ENCODE measurements at regions not wholly inside any gene's neighbourhood (a gene's known extent, or its start where the extent isn't known, plus 50 kb on each side); places are given as distances from the start of the nearest gene placed in this dataset.

DNA sequence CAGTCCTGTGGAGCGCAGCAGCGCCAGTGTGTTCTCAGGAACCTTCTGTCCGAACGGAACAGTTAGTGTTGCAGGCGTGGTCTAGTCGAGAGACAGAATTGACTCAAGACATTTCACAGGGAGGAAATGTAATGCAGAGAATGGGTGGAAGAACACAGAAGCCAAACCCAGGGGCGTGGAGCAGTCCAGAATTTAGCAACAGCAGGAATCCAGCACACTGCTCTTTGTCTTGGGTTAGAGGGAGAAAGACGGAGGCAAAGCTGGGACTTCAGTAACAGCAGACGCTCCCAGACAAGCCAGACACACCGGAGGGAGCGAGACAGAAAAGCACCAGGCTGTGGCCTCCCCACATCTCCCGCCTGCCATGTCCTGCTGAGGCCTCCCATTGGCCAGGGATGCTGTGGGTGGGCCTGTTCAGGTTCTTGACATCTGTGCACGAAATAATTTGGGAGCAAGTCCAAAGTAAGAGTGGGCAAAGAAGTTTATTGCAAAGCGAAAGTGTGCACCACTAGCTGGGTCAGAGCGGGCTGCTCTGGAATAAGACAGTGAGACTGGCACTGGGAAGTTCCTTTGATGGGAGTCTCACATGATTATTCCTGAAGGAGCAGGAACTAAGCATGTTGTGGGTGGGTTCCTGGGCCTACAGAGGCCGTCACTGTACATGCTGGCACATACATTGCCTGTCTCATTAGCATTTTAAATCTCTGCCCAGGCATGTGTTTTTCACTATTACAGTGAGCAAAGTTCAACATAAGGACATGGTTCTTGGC lies 339.3 kb upstream of the SFSWAP start:
- Histone ChIP-seq H3K4me1 (ENCODE audit: control insufficient read depth in 3 of 3, insufficient read depth in 3 of 3, low read length in 3 of 3) (peaks cover 0 to 2% (median 0%) of the 10 kb centered on the region in 3 donors), H3K27ac (ENCODE audit: low read depth, low read length) (no peak overlapping the region)

DNA sequence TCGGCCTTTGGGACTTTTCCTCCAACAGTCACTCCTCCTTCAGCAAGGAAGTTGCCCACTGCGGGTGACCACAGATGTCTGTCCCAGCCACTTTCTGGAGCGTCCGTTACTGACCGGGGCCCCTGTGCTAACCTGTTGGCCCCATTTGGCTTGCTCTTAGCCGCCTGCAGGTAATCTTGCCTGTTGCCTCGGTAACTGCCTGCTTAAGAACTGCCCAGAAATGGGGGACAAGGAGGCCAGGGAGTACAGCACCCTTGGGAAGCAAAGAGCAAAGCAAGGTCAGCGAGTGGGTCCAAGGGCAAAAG lies 338.8 kb upstream of the SFSWAP start:
- H3K4me3 ChIP-seq (ENCODE audit: low read length in 3 of 3), result no peak overlapping the region
- H3K27ac ChIP-seq (ENCODE audit: low read depth, low read length), result no peak overlapping the region

More for the DNA sequence above, 339.3 kb upstream of the SFSWAP start:
- peak overlapping the region in 1 of 3 donors; percentile 13 for H3K4me3 ChIP-seq (ENCODE audit: low read length in 3 of 3)
- peaks cover 0 to 4% (median 0%) of the 10 kb centered on the region in 3 donors for H3K27me3 ChIP-seq (ENCODE audit: control insufficient read depth in 3 of 3, insufficient read depth in 3 of 3, low read length in 3 of 3)
- no peaks in the 10 kb centered on the region for H3K36me3 ChIP-seq (ENCODE audit: control insufficient read depth in 3 of 3, insufficient read depth in 3 of 3, low read length in 3 of 3)
- H3K9ac ChIP-seq (ENCODE audit: low read depth in 1 of 3, low read length in 3 of 3), result no peak overlapping the region
- H3K9me3 ChIP-seq (ENCODE audit: control insufficient read depth in 3 of 3, low read length in 3 of 3), result no peaks in the 10 kb centered on the region

DNA sequence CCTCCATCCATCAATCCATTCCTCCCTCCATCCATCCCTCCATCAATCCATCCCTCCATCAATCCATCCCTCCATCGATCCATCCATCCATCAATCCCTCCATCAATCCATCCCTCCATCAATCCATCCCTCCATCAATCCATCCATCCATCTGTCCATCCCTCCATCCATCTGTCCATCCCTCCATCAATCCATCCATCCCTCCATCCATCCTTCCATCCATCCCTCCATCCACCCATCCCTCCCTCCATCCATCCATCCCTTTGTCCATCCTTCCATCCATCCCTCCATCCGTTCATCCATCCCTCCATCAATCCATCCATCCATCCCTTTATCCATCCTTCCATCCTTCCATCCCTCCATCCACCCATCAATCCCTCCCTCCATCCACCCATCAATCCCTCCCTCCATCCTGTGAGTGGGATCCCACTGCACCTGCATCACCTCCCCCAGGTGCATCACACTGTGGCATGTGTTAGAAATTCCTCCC lies 338.1 kb upstream of the SFSWAP start:
- Histone ChIP-seq H3K9ac (ENCODE audit: low read depth in 1 of 3, low read length in 3 of 3) (no peak overlapping the region), H3K4me1 (ENCODE audit: control insufficient read depth in 3 of 3, insufficient read depth in 3 of 3, low read length in 3 of 3) (peaks cover 0 to 2% (median 0%) of the 10 kb centered on the region in 3 donors), H3K4me3 (ENCODE audit: low read length in 3 of 3) (no peak overlapping the region), H3K27me3 (ENCODE audit: control insufficient read depth in 3 of 3, insufficient read depth in 3 of 3, low read length in 3 of 3) (peaks cover 0 to 6% (median 3%) of the 10 kb centered on the region in 3 donors), H3K27ac (ENCODE audit: low read depth, low read length) (no peak overlapping the region), H3K9me3 (ENCODE audit: control insufficient read depth in 3 of 3, low read length in 3 of 3) (no peaks in the 10 kb centered on the region), H3K36me3 (ENCODE audit: control insufficient read depth in 3 of 3, insufficient read depth in 3 of 3, low read length in 3 of 3) (no peaks in the 10 kb centered on the region)

More for the DNA sequence above, 338.8 kb upstream of the SFSWAP start:
- peaks cover 0 to 2% (median 0%) of the 10 kb centered on the region in 3 donors for H3K4me1 ChIP-seq (ENCODE audit: control insufficient read depth in 3 of 3, insufficient read depth in 3 of 3, low read length in 3 of 3)
- H3K36me3 ChIP-seq (ENCODE audit: control insufficient read depth in 3 of 3, insufficient read depth in 3 of 3, low read length in 3 of 3), result no peaks in the 10 kb centered on the region
- no peak overlapping the region for H3K9ac ChIP-seq (ENCODE audit: low read depth in 1 of 3, low read length in 3 of 3)
- no peaks in the 10 kb centered on the region for H3K9me3 ChIP-seq (ENCODE audit: control insufficient read depth in 3 of 3, low read length in 3 of 3)
- H3K27me3 ChIP-seq (ENCODE audit: control insufficient read depth in 3 of 3, insufficient read depth in 3 of 3, low read length in 3 of 3), result peaks cover 0 to 3% (median 3%) of the 10 kb centered on the region in 3 donors

DNA sequence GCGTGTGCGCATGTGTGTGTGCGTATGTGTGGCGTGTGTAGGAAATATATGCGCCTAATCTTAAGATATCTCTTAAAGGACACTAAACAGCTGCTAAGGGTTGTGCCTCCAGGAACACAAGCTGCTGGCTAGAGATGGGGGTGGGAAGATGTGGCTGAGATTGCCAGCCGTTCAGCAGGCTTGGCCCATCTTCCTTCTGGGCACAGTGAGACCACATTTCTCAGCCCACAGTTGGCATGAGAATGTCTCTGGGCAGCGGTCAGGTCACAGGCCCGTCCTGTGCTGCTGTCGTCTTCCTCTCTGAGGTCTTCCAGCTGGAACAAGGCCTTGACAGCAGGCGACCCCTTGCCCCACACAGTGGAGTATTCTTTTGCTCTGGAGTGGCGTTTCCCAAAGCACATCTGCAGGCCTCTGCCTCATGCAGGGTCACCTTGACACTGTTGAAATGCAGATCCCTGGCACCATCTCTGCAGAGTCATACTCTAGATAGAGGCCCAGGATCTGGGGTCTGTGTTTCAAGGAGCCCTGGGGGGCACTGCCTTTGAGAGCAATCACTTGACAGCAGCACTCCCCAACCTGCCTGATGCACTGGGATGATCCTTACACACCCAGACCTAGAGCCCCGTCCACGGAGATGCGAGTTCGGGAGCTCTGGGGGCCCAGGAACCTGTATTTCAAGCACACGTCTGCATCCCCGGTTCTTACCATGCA lies 335.5 kb upstream of the SFSWAP start:
- Histone ChIP-seq H3K9ac (ENCODE audit: low read depth in 1 of 3, low read length in 3 of 3) (no peak overlapping the region), H3K4me3 (ENCODE audit: low read length in 3 of 3) (no peak overlapping the region), H3K4me1 (ENCODE audit: control insufficient read depth in 3 of 3, insufficient read depth in 3 of 3, low read length in 3 of 3) (peaks cover 0 to 2% (median 0%) of the 10 kb centered on the region in 3 donors), H3K9me3 (ENCODE audit: control insufficient read depth in 3 of 3, low read length in 3 of 3) (no peaks in the 10 kb centered on the region), H3K27ac (ENCODE audit: low read depth, low read length) (no peak overlapping the region), H3K27me3 (ENCODE audit: control insufficient read depth in 3 of 3, insufficient read depth in 3 of 3, low read length in 3 of 3) (peaks cover 7 to 26% (median 22%) of the 10 kb centered on the region in 3 donors), H3K36me3 (ENCODE audit: control insufficient read depth in 3 of 3, insufficient read depth in 3 of 3, low read length in 3 of 3) (no peaks in the 10 kb centered on the region)

DNA sequence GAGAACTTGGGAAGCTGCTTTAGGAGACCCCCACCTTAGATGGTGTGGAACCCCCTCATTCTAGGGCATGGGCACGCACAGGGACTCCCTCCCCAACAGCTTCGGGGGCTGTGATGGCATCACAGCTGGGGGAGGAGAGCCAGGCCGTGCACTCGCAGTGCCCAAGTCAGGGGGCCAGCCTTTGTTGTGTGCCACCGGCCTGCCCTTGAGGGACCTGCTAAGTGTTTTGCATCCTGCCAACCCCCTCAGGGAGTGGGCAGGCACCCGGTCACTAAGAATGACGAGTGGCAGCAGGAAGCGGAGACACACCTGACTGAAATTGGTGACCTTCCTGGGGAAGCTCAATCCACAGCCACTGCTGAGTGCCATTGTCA lies 334.9 kb upstream of the SFSWAP start:
- Histone ChIP-seq H3K27ac (ENCODE audit: low read depth, low read length) (no peak overlapping the region), H3K27me3 (ENCODE audit: control insufficient read depth in 3 of 3, insufficient read depth in 3 of 3, low read length in 3 of 3) (peaks cover 7 to 31% (median 23%) of the 10 kb centered on the region in 3 donors), H3K4me3 (ENCODE audit: low read length in 3 of 3) (no peak overlapping the region), H3K36me3 (ENCODE audit: control insufficient read depth in 3 of 3, insufficient read depth in 3 of 3, low read length in 3 of 3) (no peaks in the 10 kb centered on the region), H3K9me3 (ENCODE audit: control insufficient read depth in 3 of 3, low read length in 3 of 3) (no peaks in the 10 kb centered on the region), H3K4me1 (ENCODE audit: control insufficient read depth in 3 of 3, insufficient read depth in 3 of 3, low read length in 3 of 3) (peaks cover 0 to 2% (median 0%) of the 10 kb centered on the region in 3 donors), H3K9ac (ENCODE audit: low read depth in 1 of 3, low read length in 3 of 3) (no peak overlapping the region)

DNA sequence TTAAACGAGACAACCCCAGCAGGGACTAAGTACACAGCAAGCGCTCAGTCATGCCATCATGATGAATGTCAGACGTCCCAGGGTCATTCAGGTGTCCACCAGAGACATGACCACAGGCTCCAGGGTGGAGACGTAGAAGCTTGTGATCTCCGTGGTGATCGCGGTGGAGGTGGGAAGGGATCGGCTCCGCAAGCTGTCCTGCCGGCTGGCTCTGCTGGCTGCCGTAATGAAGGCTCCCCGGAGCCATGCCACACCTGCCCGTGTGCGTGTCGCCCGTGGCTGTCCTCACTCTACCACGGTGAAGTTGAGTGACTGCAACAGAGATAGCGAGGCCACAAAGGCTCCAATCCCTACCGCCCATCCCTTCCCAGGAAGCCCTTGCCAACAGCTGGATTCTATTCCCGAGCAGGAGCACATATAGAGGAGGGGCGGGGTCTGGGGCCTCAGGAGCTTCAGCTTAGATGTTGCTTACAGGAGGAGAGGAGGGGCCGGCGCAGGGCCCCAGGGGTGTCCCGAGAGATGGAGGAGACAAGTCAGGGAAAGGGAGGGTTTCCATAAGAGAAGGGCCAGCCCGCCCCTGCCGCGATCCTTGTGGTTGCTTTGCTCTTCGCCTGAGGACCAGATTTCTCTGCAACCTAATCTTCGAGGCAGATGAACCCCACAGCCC lies 332.6 kb upstream of the SFSWAP start:
- Histone ChIP-seq H3K9ac (ENCODE audit: low read depth in 1 of 3, low read length in 3 of 3) (no peak overlapping the region), H3K27ac (ENCODE audit: low read depth, low read length) (no peak overlapping the region), H3K4me1 (ENCODE audit: control insufficient read depth in 3 of 3, insufficient read depth in 3 of 3, low read length in 3 of 3) (no peaks in the 10 kb centered on the region), H3K36me3 (ENCODE audit: control insufficient read depth in 3 of 3, insufficient read depth in 3 of 3, low read length in 3 of 3) (no peaks in the 10 kb centered on the region), H3K27me3 (ENCODE audit: control insufficient read depth in 3 of 3, insufficient read depth in 3 of 3, low read length in 3 of 3) (peaks cover 7 to 42% (median 34%) of the 10 kb centered on the region in 3 donors), H3K9me3 (ENCODE audit: control insufficient read depth in 3 of 3, low read length in 3 of 3) (no peaks in the 10 kb centered on the region), H3K4me3 (ENCODE audit: low read length in 3 of 3) (no peak overlapping the region)

DNA sequence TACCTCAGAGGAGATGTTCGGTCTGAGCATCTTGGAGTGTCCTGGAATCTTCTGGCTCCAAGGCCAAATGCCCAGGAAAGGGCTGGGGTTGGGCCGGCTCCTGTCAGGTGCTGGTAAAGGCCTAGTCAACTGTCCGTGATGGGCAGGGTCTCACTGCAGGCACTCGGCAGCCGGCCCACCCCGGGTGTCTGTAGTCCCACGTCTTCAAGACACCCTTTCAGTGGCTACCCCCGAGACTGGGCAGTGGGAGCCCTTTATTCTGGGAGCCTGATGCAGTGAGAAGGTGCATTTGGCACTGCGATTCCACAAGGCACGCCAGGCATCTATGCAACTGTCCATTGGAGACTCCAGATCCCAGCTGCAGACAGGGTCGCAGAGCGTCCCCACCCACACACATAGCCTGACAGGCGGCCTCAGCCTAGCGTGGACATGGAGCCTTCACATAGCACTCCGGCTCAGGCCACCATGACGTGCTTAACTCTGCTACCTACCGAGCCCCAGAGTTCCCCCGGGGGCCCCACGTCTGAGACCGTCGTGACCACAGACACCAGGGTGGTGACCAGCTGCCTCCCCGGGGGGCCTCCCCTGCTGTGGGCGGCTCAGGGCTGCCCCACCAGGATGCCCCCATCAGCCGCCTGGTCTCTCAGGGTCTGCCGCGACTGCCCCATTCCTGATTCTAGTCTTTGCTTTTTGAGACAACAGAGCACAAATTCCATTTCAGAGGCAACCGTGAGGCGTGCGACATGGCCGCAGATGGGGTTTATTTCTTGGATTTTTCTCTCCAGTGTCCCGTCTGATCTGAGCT lies 331.8 kb upstream of the SFSWAP start:
- H3K27me3 ChIP-seq (ENCODE audit: control insufficient read depth in 3 of 3, insufficient read depth in 3 of 3, low read length in 3 of 3), result peaks cover 7 to 46% (median 41%) of the 10 kb centered on the region in 3 donors
- H3K4me3 ChIP-seq (ENCODE audit: low read length in 3 of 3), result no peak overlapping the region
- no peak overlapping the region for H3K27ac ChIP-seq (ENCODE audit: low read depth, low read length)
- H3K36me3 ChIP-seq (ENCODE audit: control insufficient read depth in 3 of 3, insufficient read depth in 3 of 3, low read length in 3 of 3), result no peaks in the 10 kb centered on the region
- H3K4me1 ChIP-seq (ENCODE audit: control insufficient read depth in 3 of 3, insufficient read depth in 3 of 3, low read length in 3 of 3), result no peaks in the 10 kb centered on the region
- no peaks in the 10 kb centered on the region for H3K9me3 ChIP-seq (ENCODE audit: control insufficient read depth in 3 of 3, low read length in 3 of 3)
- H3K9ac ChIP-seq (ENCODE audit: low read depth in 1 of 3, low read length in 3 of 3), result no peak overlapping the region

DNA sequence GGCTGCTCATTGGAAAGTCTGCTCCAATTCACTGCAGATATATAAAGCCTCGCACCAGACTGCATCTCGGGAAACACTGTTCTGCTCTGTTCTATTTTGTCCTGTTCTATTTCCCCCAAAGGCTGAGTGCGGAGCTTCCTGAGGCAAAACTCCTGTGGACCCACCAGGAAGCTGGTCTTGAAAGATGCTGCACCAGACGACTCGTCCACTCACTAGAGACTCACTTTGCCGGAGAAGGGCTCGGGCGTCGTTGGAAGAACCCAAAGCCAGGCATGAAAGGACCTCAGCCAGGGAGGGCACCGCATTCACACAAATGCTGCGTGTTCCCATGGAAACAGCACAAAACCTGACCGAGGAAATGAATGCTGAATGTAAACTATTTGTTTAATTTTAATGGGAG lies 331.2 kb upstream of the SFSWAP start:
- Histone ChIP-seq H3K9ac (ENCODE audit: low read depth in 1 of 3, low read length in 3 of 3) (no peak overlapping the region), H3K27ac (ENCODE audit: low read depth, low read length) (no peak overlapping the region), H3K9me3 (ENCODE audit: control insufficient read depth in 3 of 3, low read length in 3 of 3) (no peaks in the 10 kb centered on the region), H3K27me3 (ENCODE audit: control insufficient read depth in 3 of 3, insufficient read depth in 3 of 3, low read length in 3 of 3) (peaks cover 7 to 46% (median 46%) of the 10 kb centered on the region in 3 donors), H3K4me3 (ENCODE audit: low read length in 3 of 3) (no peak overlapping the region), H3K36me3 (ENCODE audit: control insufficient read depth in 3 of 3, insufficient read depth in 3 of 3, low read length in 3 of 3) (no peaks in the 10 kb centered on the region), H3K4me1 (ENCODE audit: control insufficient read depth in 3 of 3, insufficient read depth in 3 of 3, low read length in 3 of 3) (no peaks in the 10 kb centered on the region)

DNA sequence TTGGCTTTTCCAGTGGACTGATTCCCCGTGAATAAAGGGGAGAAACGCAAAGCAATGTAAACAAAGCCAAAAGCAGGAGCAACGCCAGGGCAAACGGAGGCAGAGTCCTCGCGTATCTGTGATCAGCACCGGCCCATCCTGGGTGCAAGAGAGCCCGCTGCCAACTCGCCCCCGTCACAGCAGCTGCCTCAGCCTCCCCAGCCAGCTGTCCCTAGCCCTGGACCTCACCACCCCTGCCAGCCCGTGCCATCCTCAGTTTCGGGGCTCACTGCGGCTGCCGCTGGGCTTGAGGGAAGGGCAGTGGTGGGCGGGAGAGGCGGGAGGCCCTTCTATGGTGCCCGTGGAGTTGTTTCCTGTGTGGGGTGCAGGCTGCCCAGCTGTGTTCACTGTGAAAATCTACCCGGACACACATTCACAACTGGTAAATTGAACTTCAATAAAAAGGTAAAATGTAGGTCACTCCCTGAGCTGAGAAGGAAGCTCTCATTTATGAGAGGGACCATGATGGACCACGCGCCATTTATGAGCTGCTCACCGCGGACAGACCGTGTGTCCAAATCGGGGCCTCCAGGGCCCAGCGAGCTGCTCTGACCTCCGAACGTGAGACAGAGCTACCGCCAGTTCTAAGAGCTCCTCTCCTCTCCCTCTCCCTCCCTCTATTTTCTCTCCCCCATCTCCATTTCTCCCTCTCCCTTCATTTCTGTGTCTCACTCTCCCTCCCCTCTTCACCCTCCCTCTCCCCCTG lies 330.5 kb upstream of the SFSWAP start:
- Histone ChIP-seq H3K27me3 (ENCODE audit: control insufficient read depth in 3 of 3, insufficient read depth in 3 of 3, low read length in 3 of 3) (peaks cover 8 to 51% (median 48%) of the 10 kb centered on the region in 3 donors), H3K4me1 (ENCODE audit: control insufficient read depth in 3 of 3, insufficient read depth in 3 of 3, low read length in 3 of 3) (no peaks in the 10 kb centered on the region), H3K9me3 (ENCODE audit: control insufficient read depth in 3 of 3, low read length in 3 of 3) (no peaks in the 10 kb centered on the region), H3K36me3 (ENCODE audit: control insufficient read depth in 3 of 3, insufficient read depth in 3 of 3, low read length in 3 of 3) (no peaks in the 10 kb centered on the region), H3K4me3 (ENCODE audit: low read length in 3 of 3) (no peak overlapping the region), H3K27ac (ENCODE audit: low read depth, low read length) (no peak overlapping the region), H3K9ac (ENCODE audit: low read depth in 1 of 3, low read length in 3 of 3) (no peak overlapping the region)

Data from skeletal muscle tissue (tissue), 3 donors.